OCI-LY3 (cell line): ENCODE measurements at regions not wholly inside any gene's neighbourhood (a gene's known extent, or its start where the extent isn't known, plus 50 kb on each side); places are given as distances from the start of the nearest gene placed in this dataset.

Source experiments
- H2AFZ ChIP-seq: fragments of 200-600, 300-600 bp; shearing (Covaris generic); 2 replicates; pipeline ENCODE4 v1.6.0; 2014; ENCODE audit warnings: antibody characterized with exemption, low read depth, low read length
- H3K27ac ChIP-seq: fragments of 200-600, 300-600 bp; sonication (generic); 2 replicates; pipeline ENCODE4 v1.5.1; 2014; ENCODE audit warnings: mild to moderate bottlenecking, low read length, moderate library complexity, mixed read lengths
- H3K27me3 ChIP-seq: fragments of 200-600, 300-600 bp; sonication (generic); 2 replicates; pipeline ENCODE4 v1.6.1; 2014; ENCODE audit warnings: low read depth, low read length, mixed read lengths
- H3K36me3 ChIP-seq: fragments of 200-600, 300-600 bp; sonication (generic); replicated peaks from 2 replicates; pipeline ENCODE3; 2014; ENCODE audit warnings: low read depth, low read length, mixed read lengths
- H3K4me1 ChIP-seq: fragments of 300-600, 200-600 bp; sonication (generic); 2 replicates; pipeline ENCODE4 v1.6.1; 2014; ENCODE audit warnings: low read length, mixed read lengths
- H3K4me2 ChIP-seq: fragments of 200-600, 300-600 bp; sonication (generic); 2 replicates; pipeline ENCODE4 v1.6.1; 2014; ENCODE audit warnings: low read length, mixed read lengths
- H3K4me3 ChIP-seq: fragments of 300-600, 200-600 bp; sonication (generic); 2 replicates; pipeline ENCODE4 v1.5.1; 2014; ENCODE audit warnings: antibody characterized with exemption, mild to moderate bottlenecking, low read length, moderate library complexity
- H3K79me2 ChIP-seq: fragments of 300-600, 200-600 bp; shearing (Covaris generic); 2 replicates; pipeline ENCODE4 v1.6.1; 2014; ENCODE audit warnings: mild to moderate bottlenecking, low read length, mixed read lengths
- H3K9ac ChIP-seq: fragments of 300-600, 200-600 bp; shearing (Covaris generic); 2 replicates; pipeline ENCODE4 v1.6.0; 2014; ENCODE audit warnings: mild to moderate bottlenecking, low read length, moderate library complexity
- H3K9me3 ChIP-seq: fragments of 200-600, 300-600 bp; shearing (Covaris generic); 2 replicates; pipeline ENCODE4 v1.6.1; 2014; ENCODE audit warnings: low read length, mixed read lengths; ENCODE audit not compliant: insufficient read depth
- H4K20me1 ChIP-seq: fragments of 200-600, 300-600 bp; sonication (generic); 2 replicates; pipeline ENCODE4 v1.6.1; 2016; ENCODE audit warnings: low read length, mixed read lengths; ENCODE audit not compliant: insufficient read depth
- CTCF ChIP-seq: fragments of 200-600, 300-600 bp; sonication (generic); IDR thresholded peaks from 2 replicates; pipeline ENCODE4 v1.5.1; 2014; ENCODE audit warnings: antibody characterized with exemption, low read length, low read depth
- EZH2phosphoT487 ChIP-seq: fragments of 200-600 bp; shearing (Covaris generic); IDR thresholded peaks from 2 replicates; pipeline ENCODE4 v1.6.1; 2018; ENCODE audit warnings: antibody characterized with exemption, mixed run types, low read depth

GRCh38 chr9:106149956-106150355 lies 455.6 kb downstream of the TMEM38B start:
- Histone ChIP-seq H3K27me3 (no peaks in the 10 kb centered on the region), H3K79me2 (no peaks in the 10 kb centered on the region), H3K4me1 (0 out of 2 replicates have a peak, but pooled peaks cover 2% of the 10 kb centered on the region), H2AFZ (no peak overlapping the region), H3K36me3 (no peaks in the 10 kb centered on the region), H3K27ac (no peak overlapping the region), H3K4me3 (no peak overlapping the region), H3K9me3 (no peaks in the 10 kb centered on the region), H3K4me2 (no peak overlapping the region), H4K20me1 (no peaks in the 10 kb centered on the region), H3K9ac (no peak overlapping the region)
- TF ChIP-seq EZH2phosphoT487: no peak
- no peak for TF ChIP-seq CTCF

- Histone ChIP-seq H3K27ac (no peak overlapping the region), H3K27me3 (no peaks in the 10 kb centered on the region), H3K4me1 (peaks cover 16% of the 10 kb centered on the region), H3K4me3 (no peak overlapping the region), H4K20me1 (no peaks in the 10 kb centered on the region), H3K9me3 (no peaks in the 10 kb centered on the region), H2AFZ (no peak overlapping the region), H3K79me2 (no peaks in the 10 kb centered on the region), H3K4me2 (no peak overlapping the region), H3K36me3 (no peaks in the 10 kb centered on the region), H3K9ac (no peak overlapping the region)
- TF ChIP-seq CTCF (no peak), EZH2phosphoT487 (no peak)
Measured at GRCh38 chr9:106156465-106156864, 462.1 kb downstream of the TMEM38B start.

GRCh38 chr9:106172265-106172664 lies 477.9 kb downstream of the TMEM38B start:
- Histone ChIP-seq H3K27ac (no peak overlapping the region), H3K36me3 (no peaks in the 10 kb centered on the region), H3K9ac (no peak overlapping the region), H3K79me2 (no peaks in the 10 kb centered on the region), H3K4me3 (no peak overlapping the region), H3K9me3 (no peaks in the 10 kb centered on the region), H2AFZ (no peak overlapping the region), H3K4me1 (no peaks in the 10 kb centered on the region), H3K27me3 (no peaks in the 10 kb centered on the region), H4K20me1 (no peaks in the 10 kb centered on the region), H3K4me2 (no peak overlapping the region)
- TF ChIP-seq EZH2phosphoT487 (no peak), CTCF (no peak)

- Histone ChIP-seq H3K27me3 (no peaks in the 10 kb centered on the region), H3K9me3 (no peaks in the 10 kb centered on the region), H2AFZ (no peak overlapping the region), H3K4me3 (no peak overlapping the region), H3K79me2 (no peaks in the 10 kb centered on the region), H3K4me1 (no peaks in the 10 kb centered on the region), H3K9ac (no peak overlapping the region), H4K20me1 (no peaks in the 10 kb centered on the region), H3K36me3 (no peaks in the 10 kb centered on the region), H3K27ac (no peak overlapping the region), H3K4me2 (no peak overlapping the region)
- TF ChIP-seq CTCF: no peak
- no peak for TF ChIP-seq EZH2phosphoT487
Measured at GRCh38 chr9:106174346-106174745, 480.0 kb downstream of the TMEM38B start.
